ENCODE measurements at regions not wholly inside any gene's neighbourhood (a gene's known extent, or its start where the extent isn't known, plus 50 kb on each side); places are given as distances from the start of the nearest gene placed in this dataset.
"Not testable (repeated sequence)": the region's sequence is repeated elsewhere in the genome, so short reads cannot be mapped to it uniquely, and the experiment has no call there.

GRCh38 chr21:34228792-34229191 is 135.0 kb upstream of the KCNE2 start:
- TF ChIP-seq, protein P1, sequence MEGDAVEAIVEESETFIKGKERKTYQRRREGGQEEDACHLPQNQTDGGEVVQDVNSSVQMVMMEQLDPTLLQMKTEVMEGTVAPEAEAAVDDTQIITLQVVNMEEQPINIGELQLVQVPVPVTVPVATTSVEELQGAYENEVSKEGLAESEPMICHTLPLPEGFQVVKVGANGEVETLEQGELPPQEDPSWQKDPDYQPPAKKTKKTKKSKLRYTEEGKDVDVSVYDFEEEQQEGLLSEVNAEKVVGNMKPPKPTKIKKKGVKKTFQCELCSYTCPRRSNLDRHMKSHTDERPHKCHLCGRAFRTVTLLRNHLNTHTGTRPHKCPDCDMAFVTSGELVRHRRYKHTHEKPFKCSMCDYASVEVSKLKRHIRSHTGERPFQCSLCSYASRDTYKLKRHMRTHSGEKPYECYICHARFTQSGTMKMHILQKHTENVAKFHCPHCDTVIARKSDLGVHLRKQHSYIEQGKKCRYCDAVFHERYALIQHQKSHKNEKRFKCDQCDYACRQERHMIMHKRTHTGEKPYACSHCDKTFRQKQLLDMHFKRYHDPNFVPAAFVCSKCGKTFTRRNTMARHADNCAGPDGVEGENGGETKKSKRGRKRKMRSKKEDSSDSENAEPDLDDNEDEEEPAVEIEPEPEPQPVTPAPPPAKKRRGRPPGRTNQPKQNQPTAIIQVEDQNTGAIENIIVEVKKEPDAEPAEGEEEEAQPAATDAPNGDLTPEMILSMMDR (conservative IDR thresholded peaks at IDR 0.05; ENCODE audit: low read depth, low read length) = no peak
- DNase-seq (ENCODE audit: low read depth) = no peak
- H3K4me3 ChIP-seq (ENCODE audit: low read depth, low read length) = no peak overlapping the region

- TF ChIP-seq, protein P1 (conservative IDR thresholded peaks at IDR 0.05; ENCODE audit: low read depth, low read length) = no peak
- no peak for DNase-seq (ENCODE audit: low read depth)
- H3K4me3 ChIP-seq (ENCODE audit: low read depth, low read length) = no peak overlapping the region
These were observed 134.5 kb upstream of the KCNE2 start for GRCh38 chr21:34229353-34229752.

GRCh38 chr21:34233741-34234140 is 130.1 kb upstream of the KCNE2 start:
- not testable (repeated sequence) for H3K4me3 ChIP-seq (ENCODE audit: low read depth, low read length); DNase-seq (ENCODE audit: low read depth)

DNA sequence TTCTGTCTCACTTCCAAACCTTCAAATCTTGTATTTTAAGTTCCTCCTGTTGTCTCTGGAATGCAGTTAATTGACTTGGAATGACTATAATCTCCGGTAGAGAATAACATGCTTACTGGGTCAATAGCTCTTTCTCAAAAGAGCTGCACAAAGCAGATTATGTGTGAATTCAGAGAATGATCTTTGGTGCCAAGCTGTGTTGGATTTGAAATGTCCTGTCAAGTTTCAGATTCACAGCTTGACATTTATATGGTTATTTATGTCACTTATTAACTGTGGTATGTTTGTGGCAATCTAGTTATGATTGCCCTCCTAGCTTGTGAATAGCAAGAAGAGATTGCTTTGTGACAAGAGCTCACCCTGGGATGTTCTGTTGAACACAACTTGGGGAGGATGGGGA is 128.3 kb upstream of the KCNE2 start:
- no peak for DNase-seq (ENCODE audit: low read depth)
- TF ChIP-seq, protein P1 (conservative IDR thresholded peaks at IDR 0.05; ENCODE audit: low read depth, low read length) = no peak
- no peak overlapping the region for H3K4me3 ChIP-seq (ENCODE audit: low read depth, low read length)

DNA sequence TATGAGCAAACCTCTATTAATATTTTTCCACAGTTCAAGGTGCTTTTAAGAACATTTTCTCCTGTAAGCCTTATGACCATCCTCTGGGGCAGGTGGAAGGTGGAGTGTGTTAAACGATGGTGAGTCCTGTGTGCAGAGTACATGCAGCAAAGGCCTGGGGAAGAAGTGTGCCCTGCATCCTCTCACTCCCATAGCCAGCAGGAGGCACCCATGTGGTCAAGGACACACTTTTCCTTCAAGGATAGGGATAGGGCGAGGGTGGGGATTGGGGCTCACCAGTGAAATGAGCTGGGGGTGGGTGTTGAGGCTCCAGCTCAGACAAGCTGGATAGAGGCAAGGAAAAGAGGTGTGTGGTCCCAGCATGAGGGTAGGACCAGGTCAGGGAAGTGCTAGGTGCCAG is 120.8 kb upstream of the KCNE2 start:
- TF ChIP-seq, protein P1 (conservative IDR thresholded peaks at IDR 0.05; ENCODE audit: low read depth, low read length) = no peak
- no peak for DNase-seq (ENCODE audit: low read depth)
- H3K4me3 ChIP-seq (ENCODE audit: low read depth, low read length) = no peak overlapping the region

GRCh38 chr21:34243562-34243961 is 120.2 kb upstream of the KCNE2 start:
- DNase-seq (ENCODE audit: low read depth) = no peak
- TF ChIP-seq, protein P1 (conservative IDR thresholded peaks at IDR 0.05; ENCODE audit: low read depth, low read length) = peak; percentile 76
- no peak overlapping the region for H3K4me3 ChIP-seq (ENCODE audit: low read depth, low read length)

DNA sequence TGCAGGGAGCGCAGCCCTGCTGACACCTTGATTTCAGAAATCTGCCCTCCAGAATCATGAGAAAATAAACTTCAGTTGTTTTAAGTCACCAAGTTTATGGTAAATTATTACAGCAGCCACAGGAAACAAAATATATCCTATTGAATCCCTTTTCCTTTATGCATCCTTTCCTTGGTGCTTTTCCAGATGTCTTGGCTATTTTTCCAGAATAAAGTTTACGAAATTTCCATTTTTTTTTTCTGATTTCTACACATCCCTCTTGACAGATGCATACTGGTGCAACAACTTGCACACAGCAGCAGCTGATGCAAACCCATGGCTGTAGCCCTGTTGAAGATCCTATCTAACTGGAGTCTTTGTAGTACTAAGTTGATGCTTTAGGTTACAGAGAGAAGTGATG is 111.1 kb upstream of the KCNE2 start:
- DNase-seq (ENCODE audit: low read depth) = no peak
- no peak overlapping the region for H3K4me3 ChIP-seq (ENCODE audit: low read depth, low read length)
- TF ChIP-seq, protein P1 (conservative IDR thresholded peaks at IDR 0.05; ENCODE audit: low read depth, low read length) = no peak

GRCh38 chr21:34255073-34255472 is 108.7 kb upstream of the KCNE2 start:
- no peak overlapping the region for H3K4me3 ChIP-seq (ENCODE audit: low read depth, low read length)
- DNase-seq (ENCODE audit: low read depth) = no peak
- TF ChIP-seq, protein P1 (conservative IDR thresholded peaks at IDR 0.05; ENCODE audit: low read depth, low read length) = no peak
